A549 (cell line): ENCODE measurements at regions not wholly inside any gene's neighbourhood (a gene's known extent, or its start where the extent isn't known, plus 50 kb on each side); places are given as distances from the start of the nearest gene placed in this dataset.

Source experiments
- EHMT2 ChIP-seq: fragments of 200-600 bp; sonication (generic); IDR thresholded peaks from 2 replicates; pipeline ENCODE4 v1.6.1; 2016; ENCODE audit warnings: antibody characterized with exemption, low read depth, mild to moderate bottlenecking, moderate library complexity
- POLR2A ChIP-seq: IDR thresholded peaks from 2 replicates; pipeline ENCODE4 v1.6.1; 2012; ENCODE audit warnings: mild to moderate bottlenecking, low read length
- RAD21 ChIP-seq, 2 experiments: fragments of >200 bp in 1 of 2; sonication (Bioruptor Twin) in 1 of 2; formaldehyde crosslinking in 1 of 2; IDR thresholded peaks in 1 of 2; conservative IDR thresholded peaks in 1 of 2; 2 replicates in 1 of 2; 3 replicates in 1 of 2; pipeline ENCODE4 v1.6.1; 2012 to 2018; ENCODE audit warnings: inconsistent platforms in 1 of 2
- TF ChIP-seq, protein P1 (sequence below): fragments of >200 bp; sonication (Bioruptor Twin); formaldehyde crosslinking; IDR thresholded peaks from 3 replicates; pipeline ENCODE4 v1.5.1; 2016

DNA sequence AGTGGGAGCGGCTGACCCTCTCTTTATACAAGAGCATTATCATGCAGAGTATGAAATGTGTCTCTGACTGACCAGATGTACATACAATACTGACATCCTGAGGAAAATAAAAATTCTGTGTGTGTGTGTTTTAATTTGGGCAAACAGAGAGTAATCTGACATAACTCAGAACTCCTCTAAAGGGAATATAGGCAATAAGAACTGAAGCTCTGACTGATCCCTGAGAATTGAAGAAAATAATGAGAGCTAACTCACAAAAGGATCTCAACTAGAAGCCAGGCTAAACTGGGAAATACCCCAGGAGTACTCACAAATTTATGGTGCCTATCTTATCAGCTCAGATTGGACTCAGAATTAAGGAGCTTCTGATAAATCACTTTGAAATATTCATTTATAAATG, 539.9 kb downstream of the OLFM4 start:
- TF ChIP-seq, protein P1, sequence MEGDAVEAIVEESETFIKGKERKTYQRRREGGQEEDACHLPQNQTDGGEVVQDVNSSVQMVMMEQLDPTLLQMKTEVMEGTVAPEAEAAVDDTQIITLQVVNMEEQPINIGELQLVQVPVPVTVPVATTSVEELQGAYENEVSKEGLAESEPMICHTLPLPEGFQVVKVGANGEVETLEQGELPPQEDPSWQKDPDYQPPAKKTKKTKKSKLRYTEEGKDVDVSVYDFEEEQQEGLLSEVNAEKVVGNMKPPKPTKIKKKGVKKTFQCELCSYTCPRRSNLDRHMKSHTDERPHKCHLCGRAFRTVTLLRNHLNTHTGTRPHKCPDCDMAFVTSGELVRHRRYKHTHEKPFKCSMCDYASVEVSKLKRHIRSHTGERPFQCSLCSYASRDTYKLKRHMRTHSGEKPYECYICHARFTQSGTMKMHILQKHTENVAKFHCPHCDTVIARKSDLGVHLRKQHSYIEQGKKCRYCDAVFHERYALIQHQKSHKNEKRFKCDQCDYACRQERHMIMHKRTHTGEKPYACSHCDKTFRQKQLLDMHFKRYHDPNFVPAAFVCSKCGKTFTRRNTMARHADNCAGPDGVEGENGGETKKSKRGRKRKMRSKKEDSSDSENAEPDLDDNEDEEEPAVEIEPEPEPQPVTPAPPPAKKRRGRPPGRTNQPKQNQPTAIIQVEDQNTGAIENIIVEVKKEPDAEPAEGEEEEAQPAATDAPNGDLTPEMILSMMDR: no peak
- TF ChIP-seq EHMT2 (no peak), RAD21 (conservative IDR thresholded peaks at IDR 0.05 in 1 of 2, IDR thresholded peaks at IDR 0.05 in 1 of 2) (no peak), POLR2A (no peak)
